GM18907 (cell line): ENCODE measurements at regions not wholly inside any gene's neighbourhood (a gene's known extent, or its start where the extent isn't known, plus 50 kb on each side); places are given as distances from the start of the nearest gene placed in this dataset.
"Not testable (repeated sequence)": the region's sequence is repeated elsewhere in the genome, so short reads cannot be mapped to it uniquely, and the experiment has no call there.

ENCODE experiments used
- ATAC-seq: cut with Tn5 transposase; IDR thresholded peaks from one replicate; pipeline ENCODE4 v1.9.1; 2021; ENCODE audit warnings: mild to moderate bottlenecking, moderate library complexity; ENCODE audit not compliant: unreplicated experiment

DNA sequence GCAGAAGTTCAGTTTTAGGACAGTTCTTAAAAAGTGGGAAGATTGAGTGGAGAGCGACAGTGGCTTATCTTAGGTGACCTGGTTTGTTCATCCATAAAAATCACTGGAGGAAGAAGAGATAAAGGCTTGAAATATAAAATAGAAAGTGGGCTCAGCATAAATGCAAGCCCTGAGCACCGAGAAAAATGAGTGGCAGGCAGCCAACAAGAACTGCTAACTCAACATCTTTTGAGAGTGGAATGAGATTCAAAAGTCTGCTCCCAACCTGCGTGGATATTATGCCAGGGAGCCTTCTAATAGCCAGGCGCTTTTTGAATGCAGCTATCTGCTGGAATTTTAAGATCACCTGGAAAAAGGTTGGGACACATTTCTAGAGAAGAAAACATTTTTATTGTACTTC, 666.5 kb downstream of the FLRT2 start:
- no peak for ATAC-seq

DNA sequence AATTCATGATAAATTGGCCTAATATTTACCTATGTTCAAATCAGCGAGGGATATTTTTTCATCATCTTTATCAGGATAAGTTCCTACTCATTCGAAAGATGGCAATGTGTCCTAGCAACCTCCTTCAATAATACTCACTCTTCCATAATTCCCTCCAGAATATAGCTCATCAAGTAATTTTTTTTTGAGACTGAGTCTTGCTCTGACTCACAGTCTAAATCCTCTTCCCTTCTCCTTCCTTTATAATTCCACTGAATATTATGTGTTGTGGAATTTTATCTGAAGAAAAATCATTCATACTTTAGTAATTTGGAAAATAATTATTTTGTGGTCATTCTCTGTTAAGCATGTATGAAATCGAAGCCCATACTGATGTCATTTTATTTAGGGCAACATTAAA, 663.8 kb downstream of the FLRT2 start:
- ATAC-seq: no peak

DNA sequence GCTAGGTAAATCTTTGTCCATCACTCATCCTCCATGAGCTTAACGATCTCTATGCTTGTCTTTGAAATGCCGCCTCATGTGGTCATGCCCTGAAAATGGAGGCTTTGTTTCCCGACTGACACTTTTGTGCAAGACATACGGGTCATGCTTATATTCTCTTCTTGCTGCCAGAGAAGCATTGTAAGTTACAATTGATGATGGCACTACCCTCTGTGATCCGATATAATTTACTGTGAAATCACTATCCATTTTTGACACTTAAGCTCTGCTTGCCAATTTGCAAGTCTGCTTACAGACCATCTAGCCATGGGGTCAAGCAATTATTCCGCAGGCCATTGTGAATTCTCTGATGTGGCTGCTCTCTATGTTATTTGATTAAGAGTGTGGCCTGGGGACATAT, 650.0 kb downstream of the FLRT2 start:
- ATAC-seq: no peak

DNA sequence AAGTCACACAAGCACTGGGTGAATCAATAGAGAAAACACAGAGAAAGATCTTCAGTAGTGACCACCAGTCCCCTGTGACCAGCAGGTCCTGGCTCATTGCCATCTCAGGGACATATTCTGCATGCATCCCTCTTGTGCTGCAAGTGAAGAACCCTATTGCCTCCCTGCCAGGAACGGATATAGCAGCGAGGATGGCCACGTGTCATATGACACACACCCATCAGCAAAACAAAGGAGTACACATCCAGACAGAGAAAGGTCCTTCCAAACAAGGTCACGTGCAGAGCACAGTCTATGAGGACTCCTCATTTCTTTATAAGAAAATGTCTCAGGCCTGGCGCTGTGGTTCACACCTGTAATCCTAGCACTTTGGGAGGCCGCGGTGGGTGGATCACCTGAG, 638.4 kb downstream of the FLRT2 start:
- no peak for ATAC-seq

DNA sequence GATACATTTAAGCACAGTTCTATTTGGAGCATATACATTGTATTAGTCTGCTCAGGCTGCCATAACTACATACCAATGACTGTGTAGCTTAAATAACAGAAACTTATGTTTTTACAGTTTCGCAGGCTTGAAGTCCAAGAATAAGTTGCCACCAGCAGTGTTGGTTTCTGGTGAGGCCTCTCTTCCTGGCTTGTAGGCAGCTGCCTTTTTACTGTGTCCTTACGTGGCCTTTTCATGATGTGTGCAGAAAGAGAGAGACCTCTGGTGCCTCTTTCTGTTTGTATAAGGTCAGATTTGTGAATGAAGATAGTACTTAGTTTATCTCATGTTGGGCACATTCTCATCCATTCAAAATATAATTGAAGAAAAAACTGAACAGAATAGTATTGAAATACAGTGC, 636.6 kb downstream of the FLRT2 start:
- no peak for ATAC-seq

DNA sequence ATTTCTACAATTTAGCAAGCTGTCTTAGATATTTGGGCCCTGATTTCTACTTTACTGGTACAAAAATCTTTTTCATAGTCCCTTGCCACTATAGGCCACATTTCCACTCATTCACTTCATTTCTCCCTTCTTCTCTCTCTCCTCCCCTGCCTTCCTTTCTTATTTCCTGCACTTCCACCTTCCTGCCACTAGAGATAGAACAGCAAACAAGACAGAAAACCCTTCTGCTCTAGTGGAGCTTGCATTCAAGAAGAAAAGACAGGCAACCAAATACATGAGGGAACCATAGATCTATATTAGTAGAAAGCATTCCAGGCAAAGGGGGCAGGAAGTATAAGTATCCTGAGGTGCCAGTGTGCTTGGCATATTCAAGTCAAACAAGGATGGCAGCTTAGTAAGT, 623.5 kb downstream of the FLRT2 start:
- no peak for ATAC-seq

DNA sequence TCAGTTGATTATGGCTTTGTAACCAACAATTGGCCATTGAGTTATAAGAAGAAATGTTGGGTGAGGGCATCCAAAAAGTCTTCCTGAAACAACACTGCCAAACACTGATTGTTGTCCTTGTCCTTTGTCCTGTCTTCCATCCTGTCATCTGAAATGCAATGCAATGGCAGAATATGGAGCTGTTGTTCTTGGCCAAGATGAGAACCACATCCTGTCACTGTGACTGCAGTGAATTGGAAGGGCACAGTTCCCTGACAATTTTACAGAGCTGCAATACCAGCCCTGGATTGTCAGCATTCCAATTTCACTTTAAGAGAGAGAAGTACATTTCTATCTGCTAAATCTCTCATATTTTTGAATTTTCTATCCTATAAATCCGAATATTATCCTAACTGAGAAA, 613.3 kb downstream of the FLRT2 start:
- no peak for ATAC-seq

DNA sequence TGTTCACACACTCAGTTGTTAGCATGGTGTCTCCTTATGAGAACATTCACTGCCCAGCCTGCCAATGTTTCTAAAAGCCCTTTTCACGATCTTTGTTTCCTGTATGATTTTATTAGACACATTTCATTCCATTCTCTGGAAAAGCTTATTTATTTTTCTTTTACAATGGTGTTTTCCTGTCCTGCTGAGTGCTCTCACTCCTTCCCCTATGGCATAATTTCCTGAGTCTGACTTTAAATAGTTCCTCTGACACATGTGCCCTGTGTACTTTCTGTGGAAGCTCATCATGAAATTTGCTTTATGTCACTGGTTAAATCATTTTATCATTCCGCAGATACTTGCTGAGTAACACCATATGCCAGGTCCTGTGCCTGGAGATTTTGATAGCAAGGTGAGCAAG, 612.0 kb downstream of the FLRT2 start:
- no peak for ATAC-seq

DNA sequence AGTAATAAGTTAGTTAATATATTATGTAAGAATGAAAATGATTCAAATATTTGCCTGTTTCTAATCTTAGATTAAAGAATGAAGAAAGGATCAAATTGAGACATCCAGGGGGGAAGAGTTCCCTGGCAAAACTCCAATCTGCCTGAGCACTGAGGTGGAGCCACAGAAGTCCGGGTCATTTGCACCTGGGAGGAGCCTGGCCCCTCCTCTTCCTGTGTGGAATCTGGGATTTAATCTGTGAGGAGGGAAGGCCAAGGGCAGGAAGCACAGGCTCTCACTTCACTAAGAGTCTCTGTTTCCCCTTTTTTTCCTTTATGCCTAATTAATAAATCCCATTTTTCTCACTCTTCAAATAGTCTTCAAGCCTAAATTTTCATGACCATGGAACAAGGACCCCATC, 599.5 kb downstream of the FLRT2 start:
- ATAC-seq: no peak

DNA sequence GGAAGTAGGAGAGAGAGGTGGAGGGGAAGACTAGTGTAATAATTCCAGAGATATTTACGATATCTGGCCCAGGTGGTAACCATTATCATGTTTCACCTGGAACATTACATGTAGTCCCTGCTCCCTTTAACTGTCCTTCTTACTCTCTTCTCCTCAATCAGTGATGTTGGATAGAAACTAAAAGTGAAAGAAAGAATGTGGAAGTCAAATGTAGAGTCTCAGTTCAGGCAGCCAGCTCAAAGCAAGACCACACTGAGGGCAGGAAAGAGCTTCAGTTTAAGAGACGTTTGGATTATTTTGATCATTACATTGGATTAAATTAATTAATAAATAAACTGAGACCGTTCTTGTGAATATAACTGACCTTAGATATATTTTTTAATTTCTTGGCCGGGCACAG, 594.4 kb downstream of the FLRT2 start:
- ATAC-seq: no peak

DNA sequence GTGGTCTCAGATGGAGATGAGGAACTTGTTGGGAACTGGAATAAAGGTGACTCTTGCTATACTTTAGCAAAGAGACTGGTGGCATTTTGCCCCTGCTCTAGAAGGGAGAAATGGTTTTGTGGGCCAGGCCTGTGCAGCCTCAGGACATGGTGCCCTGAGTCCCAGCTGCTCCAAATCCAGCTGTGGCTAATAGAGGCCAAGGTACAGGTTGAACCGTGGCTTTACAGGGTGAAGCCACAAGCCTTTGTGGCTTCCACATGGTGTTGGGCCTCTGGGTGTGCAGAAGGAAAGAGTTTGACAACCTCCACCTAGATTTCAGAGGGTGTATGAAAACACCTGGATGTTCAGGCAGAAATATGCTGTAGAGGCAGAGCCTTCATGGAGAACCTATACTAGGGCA, 586.0 kb downstream of the FLRT2 start:
- no peak for ATAC-seq

DNA sequence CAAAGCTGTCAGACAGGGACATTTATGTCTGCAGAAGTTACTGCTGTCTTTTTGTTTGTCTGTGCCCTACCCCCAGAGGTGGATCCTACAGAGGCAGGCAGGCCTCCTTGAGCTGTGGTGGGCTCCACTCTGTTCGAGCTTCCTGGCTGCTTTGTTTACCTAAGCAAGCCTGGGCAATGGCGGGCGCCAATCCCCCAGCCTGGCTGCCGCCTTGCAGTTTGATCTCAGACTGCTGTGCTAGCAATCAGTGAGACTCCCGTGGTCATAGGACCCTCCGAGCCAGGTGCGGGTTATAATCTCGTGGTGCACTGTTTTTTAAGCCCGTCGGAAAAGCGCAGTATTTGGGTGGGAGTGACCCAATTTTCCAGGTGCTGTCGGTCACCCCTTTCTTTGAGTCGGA, 580.9 kb downstream of the FLRT2 start:
- not testable (repeated sequence) for ATAC-seq

DNA sequence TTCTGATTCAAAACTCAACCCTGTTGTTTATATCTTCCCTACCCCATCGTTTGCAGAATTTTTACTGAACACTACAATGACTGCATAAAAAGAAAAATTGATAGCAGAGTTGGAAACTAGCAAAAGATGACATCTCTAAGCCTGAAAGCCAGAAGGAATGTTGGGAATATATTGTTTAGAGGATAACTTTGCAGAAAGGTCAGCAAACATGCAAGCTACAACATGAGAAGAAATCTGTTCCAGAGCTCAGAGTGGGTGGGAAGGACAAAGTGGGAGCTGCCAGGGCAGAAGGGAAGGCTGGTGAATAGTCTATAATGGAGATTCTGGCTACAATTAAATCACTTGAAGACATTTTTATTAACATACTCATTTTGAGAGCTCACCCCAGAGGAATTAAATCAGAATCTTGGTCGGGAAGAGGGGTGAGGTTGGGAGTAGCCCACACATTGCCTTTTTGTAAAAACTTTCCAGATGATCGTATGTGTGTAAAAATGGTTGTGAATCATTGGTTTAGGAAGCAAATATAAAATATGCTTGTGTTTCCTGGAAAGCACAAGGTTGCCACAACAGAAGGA, 574.8 kb downstream of the FLRT2 start:
- no peak for ATAC-seq

DNA sequence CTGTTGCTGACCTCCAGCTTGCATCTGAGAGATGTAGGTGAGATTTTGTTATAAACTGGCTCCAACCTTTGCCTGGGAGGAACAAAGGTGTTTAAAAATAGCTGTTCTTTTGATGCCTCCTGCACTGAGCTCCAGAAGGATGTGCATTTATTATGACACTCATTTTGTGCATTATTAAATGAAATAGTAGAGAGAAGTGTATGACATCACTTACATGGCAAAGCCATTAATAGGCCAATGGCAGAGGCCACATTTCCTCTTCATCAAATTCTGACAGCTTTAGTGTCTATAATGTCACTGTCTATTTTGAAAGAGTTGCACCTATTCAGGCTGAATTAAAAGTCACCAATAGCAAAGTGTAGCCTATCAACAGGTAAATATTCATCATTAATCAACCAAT, 564.6 kb downstream of the FLRT2 start:
- ATAC-seq: no peak

DNA sequence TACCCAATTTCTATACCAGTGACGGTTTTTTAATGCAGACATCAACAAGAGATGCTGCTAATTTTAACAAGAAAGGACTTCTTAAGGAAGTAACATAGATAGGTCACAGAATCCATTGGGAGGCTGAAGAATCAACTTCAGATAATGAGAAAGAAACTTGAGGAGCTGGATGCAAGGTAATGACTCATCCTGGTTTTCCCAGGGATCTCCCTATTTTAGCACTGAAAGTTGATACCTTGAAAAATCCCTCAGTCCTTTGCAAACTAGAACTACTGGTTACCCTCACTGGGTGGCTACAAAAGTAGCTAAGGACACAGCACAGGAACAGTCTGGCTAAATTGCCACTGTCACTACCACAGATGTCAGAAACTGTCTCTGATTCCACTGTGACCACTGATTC, 561.9 kb downstream of the FLRT2 start:
- no peak for ATAC-seq

DNA sequence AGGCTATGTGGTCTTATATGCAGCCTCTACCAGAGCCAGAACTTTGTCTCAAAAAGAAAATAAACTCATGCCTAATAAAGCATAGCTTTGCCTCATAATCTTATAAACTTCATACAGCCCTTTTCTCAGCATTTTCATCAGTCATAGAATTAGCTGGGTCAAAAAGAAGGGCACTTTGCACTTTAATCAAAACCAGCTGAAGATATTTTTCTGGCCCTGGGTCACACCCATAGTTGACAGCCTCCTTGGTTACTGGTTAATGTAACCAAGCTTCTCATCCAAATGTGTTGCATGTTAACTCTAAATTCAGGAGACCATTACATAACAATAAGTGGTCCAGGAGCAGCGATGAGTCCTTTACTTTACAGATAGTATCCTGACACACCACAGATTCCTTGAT, 558.2 kb downstream of the FLRT2 start:
- ATAC-seq: no peak

DNA sequence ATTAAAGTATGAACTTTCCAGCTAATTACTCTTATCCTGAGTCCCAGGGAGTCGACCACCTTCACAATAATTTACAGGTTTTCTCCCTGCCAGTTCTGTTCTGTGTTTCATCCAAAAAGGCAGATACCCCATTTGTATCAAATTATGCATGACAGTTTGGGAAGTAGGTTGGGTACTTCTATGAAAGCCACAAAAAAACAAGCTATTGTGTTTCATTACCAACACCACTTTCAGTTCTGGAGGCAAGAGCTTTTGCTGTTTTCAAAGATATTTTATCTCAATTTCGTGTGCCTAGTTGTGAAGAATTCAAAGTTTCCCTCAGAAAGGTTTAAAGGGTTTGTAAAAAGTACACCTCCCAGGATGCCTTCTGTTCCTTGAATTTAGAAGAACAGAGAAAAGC, 557.4 kb downstream of the FLRT2 start:
- ATAC-seq: no peak

DNA sequence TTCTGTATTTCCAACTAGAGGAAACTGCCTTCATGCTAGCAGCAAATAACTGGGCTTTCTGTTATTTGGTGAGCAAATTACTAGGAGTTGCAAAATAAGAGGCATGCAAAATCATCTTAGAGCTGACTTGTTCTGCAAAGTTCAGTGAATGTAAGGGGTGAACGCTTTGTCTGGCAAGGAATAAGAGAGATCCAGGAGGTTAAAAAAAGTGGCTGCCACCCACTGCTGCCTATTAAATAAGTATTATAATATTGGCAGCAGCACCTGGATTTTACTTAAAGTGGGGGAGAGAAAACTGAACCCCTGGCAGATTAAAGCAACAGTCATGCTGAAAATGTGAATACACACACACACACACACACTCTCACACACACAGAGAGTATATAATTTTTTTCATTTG, 557.0 kb downstream of the FLRT2 start:
- no peak for ATAC-seq

DNA sequence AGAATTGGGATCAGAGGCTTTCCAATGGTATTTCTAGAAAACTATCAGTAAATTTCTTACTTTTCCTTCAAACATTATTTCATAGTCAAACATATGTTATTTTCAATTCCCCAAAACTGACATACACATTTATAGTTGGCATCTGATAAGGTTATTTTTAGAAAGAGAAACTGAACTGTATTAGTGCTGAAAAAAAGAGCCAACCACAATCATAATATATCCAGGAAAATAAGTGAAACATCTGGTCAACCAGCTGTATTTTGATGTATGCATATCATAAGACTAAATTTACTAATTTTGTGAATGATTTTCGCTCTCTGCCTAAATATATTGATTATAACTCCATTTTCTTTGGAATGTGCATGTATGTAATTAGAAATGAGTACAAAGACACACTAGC, 554.2 kb downstream of the FLRT2 start:
- ATAC-seq: no peak

DNA sequence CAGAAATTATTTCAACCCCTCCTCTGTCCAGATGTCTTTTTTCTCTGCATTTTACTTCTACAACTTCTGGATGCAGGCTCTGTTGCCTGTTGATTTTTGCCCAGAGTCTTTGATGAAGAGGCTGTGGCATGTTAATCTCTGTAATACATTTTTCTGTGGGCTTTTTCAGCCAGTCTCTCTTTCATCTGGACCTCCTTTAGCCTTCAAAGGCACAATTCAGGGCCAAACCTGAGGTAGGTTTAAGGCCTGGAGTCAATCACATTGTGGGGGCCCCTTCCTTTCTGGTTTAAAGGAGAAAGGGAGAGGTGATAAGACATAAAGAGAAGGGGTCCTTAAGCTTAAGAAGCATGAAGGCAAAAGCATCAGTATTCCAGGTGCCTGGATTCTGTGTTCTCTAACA, 553.7 kb downstream of the FLRT2 start:
- ATAC-seq: no peak

DNA sequence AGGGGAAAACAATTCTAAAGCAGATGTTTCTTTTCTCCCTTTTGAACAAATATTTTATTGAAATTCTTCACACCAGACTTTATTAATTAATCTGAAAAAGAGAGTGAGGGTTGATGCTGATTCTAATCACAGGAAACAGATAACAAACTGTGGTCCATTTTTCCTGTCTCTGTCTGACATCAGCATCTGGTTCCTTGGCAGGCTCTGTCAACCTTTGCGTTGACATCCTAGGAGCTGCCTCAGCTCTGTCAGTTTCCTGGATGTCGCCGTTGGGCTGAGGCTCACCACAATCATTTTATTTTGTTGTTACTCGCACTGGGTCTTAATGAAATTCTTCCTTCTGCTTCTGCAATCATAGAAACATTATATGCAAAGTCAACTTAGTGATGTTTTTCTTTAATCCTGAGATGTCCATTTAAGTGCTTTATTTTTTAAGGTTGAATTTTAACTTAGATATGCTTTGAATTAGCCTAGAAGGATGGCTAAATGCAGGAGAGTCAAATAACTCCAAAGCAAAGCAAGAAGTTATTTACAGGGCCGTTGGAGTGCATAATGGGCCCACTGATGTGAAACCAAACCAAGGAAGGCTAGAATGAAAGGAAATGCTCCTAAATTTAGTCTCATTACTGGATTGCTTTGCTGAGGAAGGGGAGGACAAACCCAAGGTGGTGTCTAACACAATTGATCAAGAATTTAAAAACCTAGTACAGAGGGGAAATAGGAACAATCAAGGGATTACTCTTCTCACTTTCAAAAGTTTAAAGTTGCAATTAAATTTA, 542.4 kb downstream of the FLRT2 start:
- no peak for ATAC-seq

DNA sequence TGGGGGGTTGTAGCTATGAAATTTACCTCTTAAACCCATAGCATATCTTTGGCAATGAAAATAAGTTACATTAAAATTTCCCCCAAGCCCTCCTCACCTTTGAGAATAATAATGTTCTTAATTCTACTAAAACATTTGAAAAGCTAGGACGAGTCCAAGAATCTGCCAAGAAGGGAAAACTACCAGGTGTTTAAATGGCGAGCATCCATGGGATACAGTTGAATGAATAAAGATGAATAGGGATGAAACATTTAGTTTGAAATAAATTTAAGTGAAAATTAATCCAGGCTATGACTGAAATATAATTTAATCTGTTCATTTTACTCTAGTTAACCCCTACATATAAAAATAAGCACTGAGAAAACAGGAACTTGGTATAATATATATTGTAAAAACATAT, 536.7 kb downstream of the FLRT2 start:
- ATAC-seq: no peak

DNA sequence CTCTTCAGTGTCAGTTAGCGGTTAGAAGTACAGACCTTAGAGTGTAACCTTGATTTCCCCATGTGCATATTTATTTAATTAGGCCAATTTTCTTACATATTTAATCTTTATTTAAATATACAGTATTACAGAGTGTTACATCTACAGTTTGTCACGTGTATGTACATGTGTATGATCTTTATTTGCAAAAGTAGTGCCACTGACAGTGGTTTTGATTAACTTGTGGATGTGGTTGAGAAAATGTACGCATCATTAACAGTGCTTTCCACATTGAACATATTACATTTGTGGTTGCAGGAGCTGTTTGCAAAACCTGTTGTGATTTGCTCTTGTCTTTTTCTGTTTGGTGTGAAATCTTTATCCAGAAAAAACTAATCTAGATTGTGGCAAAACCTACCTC, 535.5 kb downstream of the FLRT2 start:
- ATAC-seq: no peak
